Femur (tissue), 1 donor: ENCODE measurements at regions not wholly inside any gene's neighbourhood (a gene's known extent, or its start where the extent isn't known, plus 50 kb on each side); places are given as distances from the start of the nearest gene placed in this dataset.
"Not testable (repeated sequence)": the region's sequence is repeated elsewhere in the genome, so short reads cannot be mapped to it uniquely, and the experiment has no call there.

Experiments used
- DNase-seq: peaks from one replicate; pipeline ENCODE4 v3.0.0-alpha.2; 2017

DNA sequence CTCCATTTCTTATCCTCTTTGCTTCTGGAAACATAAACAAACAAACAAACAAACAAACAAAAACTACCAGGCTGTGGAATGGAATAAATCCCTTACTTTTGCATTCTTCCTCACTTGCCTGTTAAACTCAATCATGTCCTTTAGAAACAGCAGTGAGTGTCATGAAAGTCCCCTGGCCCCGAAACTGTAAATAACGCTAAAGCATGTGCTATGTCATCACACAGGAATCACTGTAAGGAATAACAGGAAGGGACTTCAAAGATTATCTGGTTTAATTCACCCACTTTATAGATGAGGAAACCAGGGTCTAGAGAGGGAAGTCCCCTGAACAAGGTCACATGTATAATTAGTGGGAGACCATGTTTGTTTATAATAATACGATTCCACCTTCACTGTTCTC, 159.4 kb upstream of the MEOX2 start:
- no peak for DNase-seq

- DNase-seq: no peak
Measured at GRCh38 chr7:15845461-15845860, 159.0 kb upstream of the MEOX2 start.

- DNase-seq: peak; percentile 90
Measured at GRCh38 chr7:15839416-15840100, 153.1 kb upstream of the MEOX2 start.

- DNase-seq: no peak
Measured at GRCh38 chr7:15838265-15838664, 151.8 kb upstream of the MEOX2 start.

GRCh38 chr7:15837306-15837950, 150.9 kb upstream of the MEOX2 start:
- DNase-seq: no peak

GRCh38 chr7:15836651-15837050, 150.2 kb upstream of the MEOX2 start:
- DNase-seq: no peak

DNA sequence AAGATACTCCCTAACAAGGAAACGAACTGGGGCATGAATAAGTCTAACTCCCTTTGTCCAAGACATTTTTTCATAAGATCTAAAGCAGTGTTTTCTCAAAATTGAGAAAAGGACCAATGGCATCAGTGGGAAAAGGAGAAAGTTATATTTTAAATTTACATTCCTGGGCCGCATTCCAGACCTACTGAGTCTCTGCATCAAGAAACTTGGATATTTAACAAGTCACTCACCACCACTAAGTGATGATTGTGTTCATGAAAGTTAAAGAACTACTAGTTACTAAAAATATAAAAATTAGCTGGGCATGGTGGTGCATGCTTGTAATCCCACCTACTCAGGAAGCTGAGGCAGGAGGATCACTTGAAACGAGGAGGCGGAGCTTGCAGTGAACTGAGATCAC, 149.6 kb upstream of the MEOX2 start:
- no peak for DNase-seq

DNA sequence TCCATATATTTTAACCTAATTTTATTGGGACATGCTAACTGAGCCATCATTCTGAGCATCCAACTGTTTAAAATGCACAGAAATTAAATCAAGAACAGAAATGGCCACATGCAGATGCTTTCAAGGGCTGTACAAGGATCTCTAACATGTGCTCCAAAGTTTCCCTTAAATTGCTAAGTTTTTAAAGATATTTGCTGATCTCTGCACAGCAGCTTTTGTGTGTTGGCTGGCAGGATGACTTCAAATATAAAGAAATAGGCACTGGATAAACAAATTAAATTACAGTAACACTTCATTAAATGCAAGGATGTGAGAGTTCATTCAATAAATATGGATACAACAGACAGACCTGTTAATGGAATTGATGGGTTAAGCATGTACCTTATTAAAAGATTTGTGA, 148.0 kb upstream of the MEOX2 start:
- no peak for DNase-seq

- peak; percentile 53 for DNase-seq
Measured at GRCh38 chr7:15832996-15833395, 146.5 kb upstream of the MEOX2 start.

GRCh38 chr7:15831606-15832005, 145.1 kb upstream of the MEOX2 start:
- no peak for DNase-seq

DNA sequence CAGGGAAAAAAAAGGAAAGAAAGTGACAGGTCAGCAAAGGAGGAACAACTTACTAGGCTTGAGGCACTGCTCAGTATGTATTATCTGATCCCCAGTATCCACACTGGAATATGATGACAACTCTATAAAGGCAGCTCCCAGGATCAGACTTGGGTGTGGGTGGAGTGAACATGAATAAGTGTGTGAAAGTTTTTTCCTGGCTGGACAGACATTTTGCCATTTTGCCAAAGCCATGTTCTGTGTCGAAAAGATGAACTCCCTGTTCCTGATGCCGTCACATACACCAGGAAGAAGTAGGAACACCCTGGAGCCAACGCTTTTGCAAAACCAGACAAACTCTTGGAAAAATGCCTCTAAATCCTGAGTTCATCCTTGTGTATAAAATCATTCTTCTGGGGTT, 143.2 kb upstream of the MEOX2 start:
- DNase-seq: no peak

- DNase-seq: no peak
Measured at GRCh38 chr7:15828881-15829280, 142.4 kb upstream of the MEOX2 start.

- no peak for DNase-seq
Measured at GRCh38 chr7:15821484-15822427, 135.3 kb upstream of the MEOX2 start.

DNA sequence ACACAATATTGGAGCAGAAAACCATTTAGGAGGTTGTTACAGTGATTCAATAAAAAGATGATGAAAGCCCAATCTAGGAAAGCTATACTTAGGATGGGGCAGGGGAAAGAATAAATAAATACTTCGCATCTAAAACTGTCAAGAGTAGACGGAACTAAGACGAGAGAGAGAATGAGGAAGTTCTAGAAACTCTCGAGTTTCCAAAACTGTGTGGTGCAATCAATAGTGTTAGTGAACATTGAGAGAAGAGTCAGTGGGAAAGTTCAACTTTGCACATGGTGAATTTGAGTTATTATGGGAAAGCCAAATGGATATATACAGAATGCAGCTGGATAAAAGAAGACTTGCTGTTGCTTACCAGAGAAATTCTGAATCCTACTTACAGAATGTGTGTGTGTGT, 133.8 kb upstream of the MEOX2 start:
- DNase-seq: no peak

- no peak for DNase-seq
Measured at GRCh38 chr7:15816835-15817426, 130.4 kb upstream of the MEOX2 start.

- DNase-seq: no peak
Measured at GRCh38 chr7:15813448-15813847, 127.0 kb upstream of the MEOX2 start.

DNA sequence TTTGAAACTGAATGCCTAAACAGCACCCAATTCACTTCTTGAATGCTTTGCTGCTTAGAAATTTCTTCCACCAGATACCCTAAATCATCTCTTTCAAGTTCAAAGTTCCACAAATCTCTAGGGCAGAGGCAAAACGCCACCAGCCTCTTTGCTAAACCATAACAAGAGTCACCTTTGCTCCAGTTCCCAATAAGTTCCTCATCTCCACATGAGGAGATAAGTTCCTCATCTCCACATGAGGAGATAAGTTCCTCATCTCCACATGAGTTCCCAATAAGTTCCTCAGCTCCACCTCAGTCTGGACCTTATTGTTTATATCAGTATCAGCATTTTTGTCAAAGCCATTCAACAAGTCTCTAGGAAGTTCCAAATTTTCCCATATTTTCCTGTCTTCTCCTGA, 123.9 kb upstream of the MEOX2 start:
- DNase-seq: not testable (repeated sequence)

GRCh38 chr7:15809936-15810335, 123.5 kb upstream of the MEOX2 start:
- not testable (repeated sequence) for DNase-seq

DNA sequence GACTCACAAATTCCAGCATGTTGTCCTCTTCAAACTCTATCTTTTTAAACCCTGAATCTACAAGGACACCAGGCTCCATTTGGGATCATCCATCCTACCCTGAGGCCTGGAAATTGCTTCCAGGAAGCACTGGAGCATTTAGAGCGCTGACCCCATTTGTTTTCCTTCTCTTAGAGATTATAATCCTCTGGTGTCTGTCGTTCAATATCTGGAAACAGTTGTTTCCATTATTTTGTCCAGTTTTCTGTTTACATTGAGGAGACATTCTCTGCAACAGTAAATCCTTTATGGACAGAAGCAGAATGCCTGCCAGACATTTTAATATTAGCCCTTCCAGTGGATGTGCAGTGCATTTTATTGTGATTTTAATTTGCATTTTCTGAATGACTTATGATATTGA, 119.4 kb upstream of the MEOX2 start:
- DNase-seq: no peak

- no peak for DNase-seq
Measured at GRCh38 chr7:15802425-15802824, 115.9 kb upstream of the MEOX2 start.

- DNase-seq: peak; percentile 77
Measured at GRCh38 chr7:15801551-15801950, 115.1 kb upstream of the MEOX2 start.

DNA sequence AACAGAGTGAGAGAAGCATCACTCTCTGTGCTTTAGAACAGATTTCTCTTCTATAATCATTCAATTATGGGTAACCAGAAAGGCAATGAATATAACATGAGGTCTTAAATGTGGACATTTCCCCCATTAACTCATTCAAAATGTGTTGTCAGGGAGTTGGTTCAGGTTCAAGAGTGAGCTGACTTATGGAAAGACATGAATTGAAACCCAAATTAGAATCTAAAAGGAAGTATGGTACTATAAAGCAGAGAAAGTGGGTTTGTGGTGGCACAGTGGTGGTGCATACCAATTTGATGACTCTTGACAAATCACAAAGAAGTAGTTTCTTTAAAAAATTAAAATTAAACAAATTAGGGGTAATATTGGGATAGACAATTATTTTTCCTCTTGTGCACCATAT, 114.6 kb upstream of the MEOX2 start:
- DNase-seq: no peak

GRCh38 chr7:15798081-15798480, 111.6 kb upstream of the MEOX2 start:
- no peak for DNase-seq
